Activated CD4-positive, alpha-beta T cell treated with anti-CD3 and anti-CD28 coated beads, Interleukin-2, amount 50 U/mL, for 4 hours (primary cell): ENCODE measurements at regions not wholly inside any gene's neighbourhood (a gene's known extent, or its start where the extent isn't known, plus 50 kb on each side); places are given as distances from the start of the nearest gene placed in this dataset.
A peak's percentile ranks its signal among the peaks of the same experiment; 100 is the strongest.

Experiments used
- DNase-seq, 2 experiments: peaks; one replicate each; pipeline ENCODE4 v3.0.0-alpha.2; 2020

DNA sequence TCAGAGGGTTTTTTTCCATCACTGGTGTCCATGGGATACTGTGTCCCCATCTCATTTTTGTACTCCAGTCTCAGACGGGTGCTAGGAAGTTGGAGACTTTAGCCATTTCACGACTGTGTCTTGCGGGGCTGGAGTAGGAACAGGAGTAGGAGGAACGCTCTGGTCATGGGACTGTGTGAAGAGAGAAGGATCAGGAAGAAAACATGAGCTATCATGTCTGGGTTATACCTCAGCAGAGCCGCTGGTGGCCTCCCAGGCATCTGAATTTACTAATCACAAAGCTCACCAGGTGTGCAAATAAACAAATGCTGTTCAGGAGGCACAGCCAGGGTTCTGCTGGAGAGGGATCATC lies 225.4 kb downstream of the SEC14L1 start:
- DNase-seq: no peak

DNA sequence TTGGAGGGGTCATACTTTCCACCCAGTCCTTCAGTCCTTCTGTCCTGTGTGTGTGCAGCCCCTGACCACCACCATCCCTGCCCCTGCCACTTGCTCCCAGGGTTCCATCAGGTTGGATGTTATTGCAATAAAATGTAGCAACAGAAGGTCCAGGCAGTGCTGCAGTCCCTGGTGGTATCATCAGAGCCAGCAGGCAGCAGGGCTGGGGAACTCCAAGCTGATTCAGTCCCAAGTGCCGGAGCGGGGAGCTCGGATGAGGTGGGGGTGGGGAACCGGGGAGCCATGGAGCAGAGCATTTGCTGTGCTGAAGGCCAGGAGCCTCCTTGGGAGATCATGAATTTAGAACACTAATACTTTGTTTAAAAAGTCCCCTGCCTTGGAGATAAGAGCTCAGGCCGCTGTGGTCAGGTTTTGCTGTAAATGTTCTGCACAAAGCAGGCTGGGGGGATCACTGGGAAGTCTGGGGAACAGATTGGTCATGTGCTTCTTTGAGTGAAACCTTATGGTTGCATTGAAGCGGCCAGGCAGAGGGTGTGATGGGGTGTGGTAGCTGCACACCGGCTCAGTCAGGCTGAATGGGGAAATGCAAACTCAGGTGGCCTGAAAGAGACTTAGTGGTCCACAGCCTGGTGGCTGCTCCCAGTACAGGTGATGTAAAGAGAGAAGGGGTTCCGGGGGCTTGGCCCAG lies 225.9 kb downstream of the SEC14L1 start:
- DNase-seq: no peak

DNA sequence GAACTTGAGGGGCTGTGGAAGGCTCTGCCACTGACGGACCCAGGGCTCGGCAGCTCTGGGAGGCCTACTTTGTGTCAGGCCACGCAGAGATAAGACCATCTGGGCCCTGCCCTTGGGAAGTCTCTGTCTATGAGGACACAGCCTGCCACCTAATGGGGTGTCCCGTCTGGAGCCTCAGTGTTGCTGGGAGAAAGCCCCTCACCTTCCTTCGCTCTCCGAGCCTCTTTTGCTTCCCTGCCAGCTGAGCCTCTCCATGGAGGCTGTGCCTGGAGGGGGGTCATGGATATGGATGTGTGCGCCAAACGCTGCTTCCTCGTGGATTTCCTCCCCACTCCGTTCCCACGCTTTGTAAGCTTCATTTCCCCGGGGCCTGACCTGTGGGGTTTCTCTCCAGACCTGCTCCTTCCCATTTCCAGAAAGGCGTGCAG lies 228.8 kb downstream of the SEC14L1 start:
- no peak for DNase-seq

DNA sequence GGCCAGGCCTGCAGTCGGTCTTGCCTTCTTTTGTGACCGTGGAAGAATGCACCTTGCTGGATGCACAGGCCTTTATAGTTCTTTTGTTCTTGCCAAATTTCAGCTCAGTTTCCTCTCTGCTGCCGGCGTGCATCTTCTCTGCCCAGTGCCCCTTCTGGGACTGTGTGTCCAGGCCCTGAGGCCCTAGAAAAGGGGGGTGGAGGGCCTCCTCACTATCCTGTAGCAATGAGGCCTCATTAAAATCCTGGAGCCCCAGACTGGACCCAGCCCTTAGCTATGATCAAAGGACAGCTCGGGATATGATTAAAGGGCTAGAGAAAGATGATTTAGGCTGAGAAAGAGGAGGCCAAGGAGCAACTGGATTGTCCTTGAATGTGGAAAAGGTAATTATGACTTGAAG lies 229.8 kb downstream of the SEC14L1 start:
- no peak for DNase-seq

DNA sequence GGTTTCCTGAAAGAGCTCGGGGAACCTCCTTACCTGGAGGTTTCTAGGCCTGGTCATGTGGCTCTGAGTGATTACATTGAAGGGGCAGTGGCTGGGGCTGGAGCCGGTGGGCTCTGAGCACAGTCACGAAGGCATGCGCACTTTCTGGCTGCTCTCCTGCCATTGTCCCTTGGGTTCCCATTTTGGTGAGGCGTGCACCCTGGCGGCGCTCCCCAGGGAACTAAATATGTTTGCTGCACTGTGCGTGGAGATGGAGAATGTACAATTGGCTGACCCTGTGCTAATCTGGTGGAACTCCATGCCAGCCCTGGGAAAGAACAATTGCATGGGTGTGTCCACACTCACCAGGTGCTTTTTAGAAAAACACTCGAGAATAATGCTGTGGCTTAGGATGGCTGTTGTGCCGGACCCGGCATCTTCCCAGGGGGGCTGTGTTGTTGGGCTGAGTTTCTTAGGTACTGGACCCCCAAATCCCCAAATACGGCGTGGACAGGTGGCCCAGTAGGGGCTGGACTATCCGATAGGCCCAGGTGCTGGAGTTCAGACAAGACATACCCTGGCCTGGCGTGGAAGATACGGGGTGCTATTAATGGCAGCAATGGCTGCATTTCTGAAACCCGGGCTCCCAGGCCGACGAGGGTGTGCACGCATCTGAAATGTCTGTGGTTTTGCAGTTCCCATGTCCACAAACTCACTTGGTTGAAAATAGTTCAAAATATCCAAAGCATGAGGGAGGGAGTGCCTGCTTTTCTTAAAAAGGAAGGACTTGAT lies 230.5 kb downstream of the SEC14L1 start:
- DNase-seq: no peak

DNA sequence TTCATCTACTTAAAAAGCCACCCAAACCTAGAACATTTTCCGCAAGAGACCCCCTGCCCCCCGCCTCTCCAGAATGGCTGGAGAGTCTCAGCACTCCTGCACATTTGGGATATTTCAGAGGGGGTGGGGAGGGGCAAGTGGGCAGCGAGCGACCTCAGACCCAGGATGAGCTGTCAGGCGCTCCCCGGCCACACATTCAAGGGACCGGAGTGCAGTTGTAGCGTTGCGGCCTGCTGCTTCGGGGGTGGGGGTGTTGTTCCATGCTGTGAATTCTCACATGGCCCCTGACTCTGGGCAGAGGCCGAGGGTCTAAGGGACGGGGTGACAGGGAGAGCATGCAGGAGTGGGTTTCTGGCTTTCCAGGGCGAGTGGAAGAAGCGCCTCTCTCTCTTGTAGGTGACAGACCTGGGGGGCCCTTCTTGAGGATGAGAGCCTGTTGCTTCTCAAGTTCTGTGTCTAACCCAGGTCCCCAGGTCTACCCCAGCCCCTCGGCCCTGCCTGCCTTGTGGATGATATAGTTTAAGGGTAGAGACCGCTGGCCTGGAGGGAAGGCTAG lies 231.2 kb downstream of the SEC14L1 start:
- DNase-seq: no peak

DNA sequence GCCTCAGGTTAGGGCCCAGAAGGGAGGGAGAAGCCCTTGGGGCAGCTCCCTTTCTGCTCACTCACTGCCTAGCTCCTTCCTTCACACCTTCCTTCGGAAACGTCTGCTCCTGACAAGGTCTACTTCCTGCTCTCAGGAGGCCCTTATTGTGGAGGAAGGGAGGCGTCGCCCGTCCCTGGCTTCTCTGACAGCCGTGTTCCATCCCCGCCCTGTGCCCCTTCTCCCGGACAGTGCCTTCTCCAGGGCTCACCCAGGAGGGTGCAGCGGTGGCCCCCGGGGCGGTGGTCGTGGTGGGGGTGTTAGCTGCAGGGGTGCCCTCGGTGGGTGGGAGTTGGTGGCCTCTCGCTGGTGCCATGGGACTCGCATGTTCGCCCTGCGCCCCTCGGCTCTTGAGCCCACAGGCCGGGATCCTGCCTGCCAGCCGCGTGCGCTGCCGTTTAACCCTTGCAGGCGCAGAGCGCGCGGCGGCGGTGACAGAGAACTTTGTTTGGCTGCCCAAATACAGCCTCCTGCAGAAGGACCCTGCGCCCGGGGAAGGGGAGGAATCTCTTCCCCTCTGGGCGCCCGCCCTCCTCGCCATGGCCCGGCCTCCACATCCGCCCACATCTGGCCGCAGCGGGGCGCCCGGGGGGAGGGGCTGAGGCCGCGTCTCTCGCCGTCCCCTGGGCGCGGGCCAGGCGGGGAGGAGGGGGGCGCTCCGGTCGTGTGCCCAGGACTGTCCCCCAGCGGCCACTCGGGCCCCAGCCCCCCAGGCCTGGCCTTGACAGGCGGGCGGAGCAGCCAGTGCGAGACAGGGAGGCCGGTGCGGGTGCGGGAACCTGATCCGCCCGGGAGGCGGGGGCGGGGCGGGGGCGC lies 231.9 kb downstream of the SEC14L1 start:
- peak in 1 of 2 experiments; percentile 43 for DNase-seq

DNA sequence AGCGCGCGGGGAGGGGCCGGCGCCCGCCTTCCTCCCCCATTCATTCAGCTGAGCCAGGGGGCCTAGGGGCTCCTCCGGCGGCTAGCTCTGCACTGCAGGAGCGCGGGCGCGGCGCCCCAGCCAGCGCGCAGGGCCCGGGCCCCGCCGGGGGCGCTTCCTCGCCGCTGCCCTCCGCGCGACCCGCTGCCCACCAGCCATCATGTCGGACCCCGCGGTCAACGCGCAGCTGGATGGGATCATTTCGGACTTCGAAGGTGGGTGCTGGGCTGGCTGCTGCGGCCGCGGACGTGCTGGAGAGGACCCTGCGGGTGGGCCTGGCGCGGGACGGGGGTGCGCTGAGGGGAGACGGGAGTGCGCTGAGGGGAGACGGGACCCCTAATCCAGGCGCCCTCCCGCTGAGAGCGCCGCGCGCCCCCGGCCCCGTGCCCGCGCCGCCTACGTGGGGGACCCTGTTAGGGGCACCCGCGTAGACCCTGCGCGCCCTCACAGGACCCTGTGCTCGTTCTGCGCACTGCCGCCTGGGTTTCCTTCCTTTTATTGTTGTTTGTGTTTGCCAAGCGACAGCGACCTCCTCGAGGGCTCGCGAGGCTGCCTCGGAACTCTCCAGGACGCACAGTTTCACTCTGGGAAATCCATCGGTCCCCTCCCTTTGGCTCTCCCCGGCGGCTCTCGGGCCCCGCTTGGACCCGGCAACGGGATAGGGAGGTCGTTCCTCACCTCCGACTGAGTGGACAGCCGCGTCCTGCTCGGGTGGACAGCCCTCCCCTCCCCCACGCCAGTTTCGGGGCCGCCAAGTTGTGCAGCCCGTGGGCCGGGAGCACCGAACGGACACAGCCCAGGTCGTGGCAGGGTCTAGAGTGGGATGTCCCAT lies 232.8 kb downstream of the SEC14L1 start:
- no peak for DNase-seq

DNA sequence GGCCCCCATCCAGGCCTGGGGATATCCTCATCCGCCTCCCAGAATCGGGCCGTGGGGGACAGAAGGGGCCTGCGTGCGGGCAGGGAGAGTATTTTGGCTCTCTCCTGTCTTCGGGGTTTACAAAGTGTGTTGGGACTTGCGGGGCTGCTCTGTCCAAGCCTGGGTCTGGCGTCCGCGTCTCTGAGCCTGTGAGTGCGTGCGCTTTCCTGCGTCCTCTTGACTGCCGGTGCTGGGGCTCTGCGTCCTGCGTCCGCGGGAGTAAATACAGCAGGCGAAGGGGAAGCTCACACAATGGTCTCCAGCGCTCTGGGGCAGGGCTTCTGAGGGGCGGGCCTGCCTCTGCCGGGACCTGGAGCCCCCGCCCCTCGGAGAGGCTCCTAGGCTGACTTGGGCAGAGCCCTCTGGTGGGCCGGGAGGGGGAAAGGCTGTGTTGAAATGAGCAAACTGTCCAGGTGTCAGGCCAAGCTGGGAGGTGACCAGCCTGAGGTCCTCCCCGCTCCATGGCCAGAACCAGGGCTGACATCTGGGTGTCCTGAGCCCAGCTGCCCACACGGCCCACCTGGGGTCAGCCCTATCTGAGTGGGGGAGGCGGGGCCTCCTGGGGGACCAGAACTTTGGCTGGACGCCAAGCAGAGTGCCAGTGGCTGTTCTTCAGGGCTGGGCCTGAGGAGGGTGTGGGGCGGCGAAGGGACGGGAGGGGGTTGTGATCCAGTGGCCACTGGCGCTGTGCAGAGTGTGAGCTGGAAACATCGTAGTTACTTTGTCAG lies 233.6 kb downstream of the SEC14L1 start:
- peak; percentile 60 to 63 for DNase-seq

DNA sequence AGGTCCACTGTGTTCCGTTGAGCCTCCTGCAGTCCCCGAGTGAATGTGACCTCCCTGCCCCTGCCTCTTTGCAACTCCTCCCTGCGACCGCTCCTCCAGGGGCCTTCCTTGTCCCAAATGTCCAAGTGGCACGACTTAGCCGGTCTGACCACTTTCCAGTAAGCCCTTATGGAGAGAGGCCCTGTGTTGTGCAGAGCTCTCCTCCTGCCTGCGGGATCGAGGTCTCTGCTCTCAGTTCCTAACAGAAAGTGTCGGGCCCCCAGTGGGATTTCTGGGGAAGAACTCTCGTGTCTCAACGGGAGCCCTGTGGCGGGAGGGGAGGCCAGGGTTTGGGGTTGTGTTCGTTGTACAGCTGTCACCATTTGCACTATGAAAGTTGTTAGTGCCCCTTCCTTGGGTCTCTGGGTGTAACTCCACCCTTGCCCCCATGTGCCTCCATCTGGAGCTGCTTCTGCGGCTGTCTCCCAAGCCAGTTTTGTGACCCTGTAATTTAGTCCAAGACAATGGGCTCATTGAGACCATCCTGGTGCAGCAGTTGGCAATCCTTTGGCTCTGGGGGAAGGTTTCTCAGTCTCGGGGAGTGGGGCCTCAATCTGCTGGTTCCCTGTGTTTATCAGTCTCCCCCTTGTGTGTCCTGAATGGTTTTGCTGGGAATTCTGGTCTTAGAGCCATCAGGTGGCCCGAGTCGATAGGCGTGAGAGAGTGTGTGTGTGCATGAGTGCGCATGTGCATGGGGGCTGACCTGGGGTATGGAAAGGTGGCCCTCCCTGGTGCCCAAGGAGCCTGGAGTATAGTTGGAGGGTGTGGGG lies 234.5 kb downstream of the SEC14L1 start:
- DNase-seq: no peak

DNA sequence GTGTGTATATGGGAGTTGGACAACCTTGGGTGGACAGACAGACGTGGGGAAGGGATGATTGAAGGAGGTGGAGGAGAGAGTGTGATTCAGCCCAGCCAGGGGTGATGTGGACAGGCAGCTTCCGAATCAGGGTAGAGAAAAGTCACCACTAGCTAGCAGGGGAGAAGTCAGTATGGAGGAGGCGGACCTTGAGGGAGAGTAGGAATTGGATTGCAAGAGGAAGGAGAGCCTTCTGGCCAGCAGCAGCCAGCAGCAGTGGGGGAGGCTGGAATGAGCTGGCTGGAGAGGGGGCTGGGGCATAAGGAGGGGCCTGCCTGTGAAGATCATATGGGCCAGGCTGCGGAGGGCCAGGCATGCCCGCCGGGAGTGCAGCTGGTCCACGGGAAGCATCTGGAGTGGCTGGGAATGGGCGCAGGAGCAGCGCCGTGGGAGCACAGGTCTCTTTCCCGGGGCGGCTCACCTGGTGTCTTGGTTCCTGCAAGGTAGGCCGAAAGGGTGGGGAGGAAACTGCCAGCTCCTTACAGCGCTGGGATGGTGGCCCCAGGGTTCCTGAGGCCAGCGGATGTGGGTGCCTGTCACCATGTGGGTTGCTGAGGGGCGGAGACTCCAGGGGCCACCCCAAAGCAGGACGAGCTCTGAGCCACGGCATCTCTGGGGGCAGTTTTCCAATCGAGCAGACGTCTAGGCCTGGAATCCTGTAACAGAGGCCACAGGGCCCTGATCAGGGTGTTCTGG lies 235.3 kb downstream of the SEC14L1 start:
- peak; percentile 42 to 45 for DNase-seq

DNA sequence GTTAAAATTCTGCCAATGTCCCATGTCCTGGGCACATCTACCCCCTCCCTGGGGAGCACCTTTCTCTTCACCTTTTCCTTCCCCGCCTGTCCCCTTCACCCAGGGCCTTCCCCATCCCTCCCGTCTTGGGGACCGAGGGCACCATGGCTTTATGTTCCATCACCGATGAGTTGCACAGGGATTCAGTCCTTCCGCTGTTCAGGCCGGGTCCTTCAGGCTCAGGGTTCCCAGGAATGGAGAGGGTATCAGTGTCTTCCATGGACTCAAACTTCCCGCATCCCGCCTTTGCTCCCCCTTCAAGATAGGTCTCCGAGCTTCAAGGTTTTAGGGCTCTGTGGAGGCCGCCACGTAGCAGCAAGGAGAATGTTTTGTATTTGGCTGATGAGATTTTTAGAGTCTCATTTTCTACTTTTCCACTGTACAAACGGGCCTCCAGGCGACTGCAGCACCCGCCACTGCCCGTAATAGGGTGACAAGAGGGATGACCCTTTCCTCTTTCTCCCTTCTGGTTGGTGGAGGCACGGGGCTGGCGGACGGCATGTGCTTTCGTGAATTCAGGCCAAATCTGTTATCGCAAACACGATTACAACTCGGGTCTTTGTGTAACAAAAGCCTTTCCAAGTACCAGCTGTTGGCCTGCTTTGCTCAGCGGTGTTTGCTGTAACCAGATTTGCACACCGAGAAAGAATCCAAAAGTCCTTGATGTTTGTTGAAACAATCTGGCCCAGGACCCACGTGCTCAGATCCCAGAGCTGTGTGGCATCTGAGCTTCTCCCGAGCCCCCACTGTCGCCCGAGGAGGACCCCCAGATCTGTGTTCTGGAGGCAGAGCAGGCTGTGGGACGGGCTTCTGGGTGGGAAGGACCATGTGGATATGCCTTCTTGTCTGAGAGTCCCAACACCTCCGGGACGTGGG lies 236.3 kb downstream of the SEC14L1 start:
- no peak for DNase-seq

DNA sequence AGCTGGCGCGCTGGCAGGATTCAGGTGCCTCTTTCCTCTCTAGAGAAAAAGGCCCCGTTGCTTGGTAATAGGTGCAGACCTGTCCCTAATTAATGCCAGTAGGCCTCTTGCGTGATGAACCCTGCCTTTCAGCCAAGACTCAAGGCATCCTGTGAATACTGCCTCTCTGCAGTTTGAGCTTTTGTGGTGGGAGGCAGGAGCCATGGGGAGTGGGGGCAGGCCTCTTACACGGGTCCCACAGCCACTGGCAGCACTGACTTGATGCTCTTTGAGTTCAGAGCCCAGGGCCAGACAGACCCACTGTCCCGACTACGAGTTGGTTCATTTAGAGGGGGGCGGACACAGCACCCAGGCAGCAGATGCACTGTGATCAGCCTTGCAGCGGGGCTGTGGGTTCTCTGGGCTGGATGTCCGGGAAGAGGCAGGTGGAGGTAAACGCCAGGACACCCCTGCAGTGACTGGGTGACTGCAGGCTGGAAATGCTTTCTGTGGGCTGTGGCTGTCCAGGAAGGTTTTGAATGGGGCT lies 237.0 kb downstream of the SEC14L1 start:
- no peak for DNase-seq

DNA sequence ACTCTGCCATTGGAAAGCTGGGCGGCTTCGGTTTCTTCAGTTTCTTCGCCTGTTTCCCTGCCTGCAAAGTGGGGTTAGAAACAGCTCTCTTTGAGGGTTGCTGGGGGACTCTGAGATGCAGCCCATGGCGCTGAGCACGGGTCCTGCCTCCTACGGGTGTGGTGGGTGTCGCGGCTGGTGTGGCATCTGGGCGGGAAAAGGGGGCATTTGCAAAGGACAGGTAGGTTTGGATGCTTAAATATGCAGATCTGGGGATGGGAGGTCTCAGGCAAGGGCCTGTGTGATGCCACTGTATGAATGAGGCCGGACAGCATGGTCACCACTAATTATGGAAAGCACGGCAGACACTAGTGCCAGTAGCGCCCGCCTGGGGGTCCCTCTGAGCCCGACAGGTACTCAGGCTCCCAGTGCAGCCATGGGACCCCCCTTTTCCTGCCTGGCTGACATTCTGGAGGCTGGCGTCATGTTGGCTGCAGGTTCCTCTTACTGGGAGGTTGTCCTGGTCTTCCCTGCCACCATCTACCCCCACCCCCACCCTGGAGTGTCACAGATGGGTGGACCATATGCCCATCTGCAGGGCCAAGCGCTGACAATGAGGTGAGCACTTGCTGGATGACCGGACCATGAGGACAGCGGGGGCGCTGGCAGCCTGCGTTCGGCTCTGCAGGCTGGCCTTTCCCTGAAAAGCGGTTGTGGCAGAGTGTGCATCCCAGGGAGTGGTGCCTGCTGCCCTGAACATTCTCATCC lies 237.7 kb downstream of the SEC14L1 start:
- no peak for DNase-seq

DNA sequence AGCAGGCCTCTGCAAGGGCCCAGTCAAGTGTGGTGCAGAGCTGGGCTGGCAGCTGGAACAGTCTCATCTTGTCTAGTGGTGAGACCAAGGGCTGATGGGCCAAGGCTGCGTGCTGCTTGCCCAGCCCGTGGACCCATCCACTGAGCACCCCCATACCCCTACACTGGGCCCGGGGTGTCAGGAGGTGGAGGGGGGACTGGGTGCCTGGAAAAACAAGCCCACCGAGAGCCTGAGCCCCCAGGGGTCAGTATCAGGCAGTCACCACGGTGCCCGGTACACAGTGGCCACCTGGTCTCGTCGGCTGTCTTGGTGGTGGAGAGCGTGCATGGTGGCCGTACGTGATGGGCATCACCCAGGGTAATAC lies 238.3 kb downstream of the SEC14L1 start:
- no peak for DNase-seq

DNA sequence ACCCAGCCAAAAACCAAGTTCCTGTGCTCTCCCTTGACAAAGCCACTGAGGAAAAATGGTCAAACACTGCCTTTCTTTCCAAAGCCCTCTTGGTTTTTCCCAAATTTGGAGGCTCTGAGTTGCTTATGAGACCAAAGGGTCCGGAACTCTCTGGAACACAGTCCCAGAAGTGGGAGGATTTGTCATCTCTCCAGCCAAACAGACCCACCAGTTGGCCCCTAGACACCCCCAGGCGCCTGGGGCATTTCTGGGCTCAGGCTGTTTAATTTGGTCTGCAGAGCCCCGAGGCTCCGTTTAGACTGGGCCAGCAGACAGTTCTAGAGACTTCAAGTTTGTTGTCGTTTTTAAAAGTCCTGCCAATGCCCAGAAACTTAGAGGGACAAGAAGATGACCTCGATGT lies 239.1 kb downstream of the SEC14L1 start:
- no peak for DNase-seq

DNA sequence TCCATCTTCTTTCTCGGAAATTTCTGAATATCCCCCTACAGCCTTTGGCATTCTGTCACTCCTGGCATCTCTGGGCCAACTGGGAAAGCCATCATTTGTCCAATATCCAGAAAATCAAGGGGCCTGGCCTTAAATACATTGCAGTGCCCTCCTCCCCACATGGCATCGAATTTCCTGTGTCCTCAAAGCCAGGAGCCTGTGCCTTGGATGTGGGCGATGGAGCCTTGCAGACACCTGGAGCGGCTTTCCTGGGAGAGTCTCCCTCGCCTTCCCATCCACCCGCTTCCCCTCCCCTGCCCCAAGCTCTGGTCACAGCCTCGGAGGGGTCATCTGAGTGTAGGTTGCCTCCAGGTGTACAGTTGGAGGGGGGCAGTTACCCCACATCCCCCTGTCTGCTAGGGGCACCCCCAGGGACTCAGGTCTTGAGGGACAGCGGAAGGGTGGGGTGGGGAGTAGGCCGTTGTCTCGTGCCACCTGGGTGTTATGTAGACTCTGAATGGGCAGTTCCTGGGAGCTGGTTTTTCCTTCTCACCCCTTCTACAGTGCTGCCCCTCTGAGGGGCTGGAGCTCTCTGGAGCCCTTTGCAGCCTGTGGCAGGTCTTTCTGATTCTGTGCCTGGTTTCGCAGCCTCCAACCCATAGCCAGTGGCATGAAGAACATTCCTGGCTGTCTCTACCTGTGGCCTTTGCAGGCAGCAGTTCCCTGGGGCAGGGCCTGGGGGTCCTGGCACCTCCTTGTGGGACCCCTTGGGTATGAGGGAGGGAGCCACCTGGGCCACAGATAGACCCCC lies 239.8 kb downstream of the SEC14L1 start:
- no peak for DNase-seq
